HG03196 (cell line): ENCODE measurements at regions not wholly inside any gene's neighbourhood (a gene's known extent, or its start where the extent isn't known, plus 50 kb on each side); places are given as distances from the start of the nearest gene placed in this dataset.
"Not testable (repeated sequence)": the region's sequence is repeated elsewhere in the genome, so short reads cannot be mapped to it uniquely, and the experiment has no call there.

ENCODE experiments used
- ATAC-seq: cut with Tn5 transposase; IDR thresholded peaks from one replicate; pipeline ENCODE4 v1.9.1; 2021; ENCODE audit not compliant: unreplicated experiment

DNA sequence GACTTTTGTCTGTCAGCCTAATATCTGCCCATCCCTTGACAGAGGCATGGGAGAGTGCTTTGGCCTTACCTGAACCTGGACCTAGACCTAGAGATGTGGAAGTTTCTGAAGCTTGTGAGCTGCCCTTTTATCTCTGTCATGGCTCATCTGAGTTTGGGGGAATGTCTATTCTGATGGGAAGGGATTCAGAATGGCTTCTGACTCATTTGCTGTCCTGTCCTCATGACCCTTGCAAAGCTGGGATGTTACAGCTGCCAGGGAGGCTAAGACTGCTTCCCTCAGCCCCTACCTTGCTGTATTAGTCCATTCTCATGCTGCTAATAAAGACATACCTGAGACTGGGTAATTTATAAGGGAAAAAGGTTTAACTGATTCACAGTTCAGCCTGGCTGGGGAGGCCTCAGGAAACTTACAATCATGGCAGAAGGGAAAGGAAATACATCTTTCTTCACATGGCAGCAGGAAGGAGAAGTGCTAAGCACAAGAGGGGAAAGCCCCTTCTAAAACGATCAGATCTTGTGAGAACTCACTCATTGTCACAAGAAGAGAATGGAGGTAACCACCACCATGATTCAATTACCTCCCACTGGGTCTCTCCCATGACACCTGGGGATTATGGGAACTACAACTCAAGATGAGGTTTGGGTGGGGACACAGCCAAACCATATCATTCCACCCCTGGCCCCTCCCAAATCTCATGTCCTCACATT is 252.2 kb downstream of the ERMARD start:
- no peak for ATAC-seq

- no peak for ATAC-seq
Observed at GRCh38 chr6:170003027-170003426, 251.6 kb downstream of the ERMARD start.

GRCh38 chr6:170001782-170002181 is 250.4 kb downstream of the ERMARD start:
- ATAC-seq, result not testable (repeated sequence)

DNA sequence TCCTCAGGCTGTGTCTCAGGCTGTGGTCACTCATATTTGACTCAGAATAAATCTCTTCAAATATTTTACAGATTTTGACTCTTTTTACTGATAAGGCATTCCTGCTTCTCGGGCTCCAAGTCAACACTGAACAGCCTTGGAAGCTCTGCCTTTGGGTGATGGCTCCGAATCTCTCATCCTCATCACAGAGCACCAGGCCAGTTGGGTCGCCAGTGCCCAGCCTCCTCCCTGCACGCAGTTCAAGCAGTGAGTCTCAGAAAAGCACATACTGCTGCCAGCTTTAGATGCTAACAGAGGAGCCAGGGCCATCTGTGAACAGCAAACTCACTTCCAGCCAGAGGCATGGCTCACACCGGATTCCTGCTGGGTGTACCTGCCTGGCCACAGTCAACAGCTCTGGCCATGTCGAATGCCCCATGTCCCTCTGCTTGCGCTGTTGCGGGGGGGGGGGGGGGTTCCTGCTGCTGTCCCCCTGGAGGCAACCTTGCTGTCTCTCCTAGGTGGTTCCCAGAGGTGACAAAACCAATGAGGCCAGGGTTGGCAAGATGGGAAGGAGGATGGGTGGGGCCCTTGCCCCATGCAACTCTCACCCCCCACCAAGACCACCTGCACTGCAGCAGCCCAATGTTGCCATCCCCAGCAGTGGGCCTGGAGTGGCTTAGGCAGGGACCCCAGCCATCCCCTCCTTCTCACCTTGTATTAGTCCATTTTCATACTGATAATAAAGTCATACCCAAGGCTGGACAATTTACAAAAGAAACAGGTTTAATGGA is 248.8 kb downstream of the ERMARD start:
- no peak for ATAC-seq

GRCh38 chr6:169999367-169999766 is 247.9 kb downstream of the ERMARD start:
- no peak for ATAC-seq

DNA sequence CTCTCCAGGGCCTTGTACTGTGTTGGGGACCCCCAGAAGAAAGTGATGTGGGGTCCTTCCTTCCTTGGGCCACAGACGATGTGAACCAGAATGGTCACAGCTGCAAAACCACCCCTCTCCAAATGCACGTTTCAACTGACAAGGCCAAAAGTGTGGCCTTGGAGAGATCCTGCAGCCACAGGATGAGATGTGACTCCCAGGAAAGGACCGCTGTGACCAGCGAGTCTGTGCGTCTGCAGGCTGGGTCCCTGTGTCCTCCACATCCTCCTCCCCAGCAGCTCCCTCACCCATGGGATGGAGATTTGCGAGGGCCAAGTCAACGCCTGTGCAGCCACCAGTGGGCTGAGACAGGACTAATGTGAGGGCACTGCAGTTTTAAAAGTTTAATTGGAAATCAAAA is 247.0 kb downstream of the ERMARD start:
- no peak for ATAC-seq

DNA sequence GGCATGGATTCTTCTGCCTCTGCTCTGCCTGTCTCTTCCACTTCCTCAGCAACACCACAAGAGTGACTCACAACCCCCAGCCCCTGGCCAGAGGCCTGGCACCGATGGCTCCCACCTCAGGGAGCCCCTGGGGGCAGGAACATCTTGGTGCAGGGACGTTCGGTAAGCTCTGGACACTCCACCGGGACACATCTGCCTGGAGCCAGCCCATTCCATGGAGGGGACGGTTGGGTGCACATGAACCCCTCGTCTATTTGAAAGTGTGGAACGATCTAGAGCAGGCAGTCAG is 246.5 kb downstream of the ERMARD start:
- ATAC-seq, result no peak

DNA sequence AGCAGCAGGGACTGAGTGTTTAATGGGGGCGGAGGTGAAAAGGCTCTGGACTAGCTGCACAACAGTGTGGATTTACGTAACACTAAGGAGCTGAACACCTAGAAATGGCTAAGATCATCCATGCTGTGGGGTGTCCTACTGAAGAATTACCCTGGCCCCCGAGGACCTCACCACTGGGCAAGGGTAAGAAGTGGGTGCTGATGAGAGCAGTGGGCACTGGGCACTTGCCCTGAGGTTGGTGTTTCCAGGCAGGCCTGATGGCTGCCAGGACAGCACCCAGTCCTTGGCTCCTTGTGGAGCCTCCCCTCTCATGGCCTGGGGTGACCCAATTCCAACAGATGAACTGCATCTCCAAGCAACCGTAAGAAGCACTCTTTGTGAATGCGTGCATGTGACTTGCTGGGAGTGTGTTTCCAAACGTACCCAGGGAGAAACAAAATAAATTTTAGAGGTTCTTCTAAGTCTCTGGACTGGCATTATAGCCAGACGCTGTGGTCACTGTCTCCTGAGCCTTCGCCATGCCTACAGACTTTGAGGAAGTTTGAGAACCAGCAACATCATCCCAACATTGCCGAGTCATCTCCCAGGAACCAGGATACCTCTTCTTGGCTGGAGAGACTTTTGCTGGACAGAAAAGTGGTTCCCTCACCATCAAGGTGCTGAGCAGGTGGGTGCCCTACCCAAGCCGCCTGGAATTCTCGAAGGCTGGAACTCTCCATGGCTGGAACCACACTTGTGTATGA is 245.9 kb downstream of the ERMARD start:
- no peak for ATAC-seq

DNA sequence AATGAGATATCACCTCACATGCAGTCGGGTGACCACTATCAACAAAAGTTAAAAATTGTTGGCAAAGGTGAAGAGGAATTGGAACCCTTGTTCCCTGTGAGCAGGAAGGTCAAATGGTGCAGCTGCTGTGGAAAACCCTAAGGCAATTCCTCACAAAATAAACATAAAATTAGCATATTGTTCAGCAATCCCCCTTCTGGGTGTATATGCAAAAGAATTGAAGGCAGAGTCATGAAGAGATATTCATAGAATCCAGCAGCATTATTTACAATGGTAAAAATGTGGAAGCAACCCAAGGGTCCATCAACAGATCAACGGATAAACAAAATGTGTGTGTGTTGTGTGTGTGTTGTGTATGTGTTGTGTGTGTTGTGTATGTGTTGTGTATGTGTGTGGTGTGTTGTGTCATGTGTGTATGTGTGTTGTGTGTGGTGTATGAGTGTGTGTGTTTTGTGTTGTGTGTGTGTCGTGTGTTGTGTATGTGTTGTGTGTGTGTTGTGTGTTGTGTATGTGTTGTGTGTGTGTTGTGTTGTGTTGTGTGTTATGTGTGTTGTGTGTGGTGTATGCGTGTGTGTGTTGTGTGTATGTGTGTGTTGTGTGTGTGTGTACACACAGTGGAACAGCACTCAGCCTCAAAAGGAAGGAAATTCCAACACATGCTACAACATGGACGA is 245.1 kb downstream of the ERMARD start:
- ATAC-seq, result no peak

GRCh38 chr6:169994739-169995138 is 243.3 kb downstream of the ERMARD start:
- ATAC-seq, result no peak

DNA sequence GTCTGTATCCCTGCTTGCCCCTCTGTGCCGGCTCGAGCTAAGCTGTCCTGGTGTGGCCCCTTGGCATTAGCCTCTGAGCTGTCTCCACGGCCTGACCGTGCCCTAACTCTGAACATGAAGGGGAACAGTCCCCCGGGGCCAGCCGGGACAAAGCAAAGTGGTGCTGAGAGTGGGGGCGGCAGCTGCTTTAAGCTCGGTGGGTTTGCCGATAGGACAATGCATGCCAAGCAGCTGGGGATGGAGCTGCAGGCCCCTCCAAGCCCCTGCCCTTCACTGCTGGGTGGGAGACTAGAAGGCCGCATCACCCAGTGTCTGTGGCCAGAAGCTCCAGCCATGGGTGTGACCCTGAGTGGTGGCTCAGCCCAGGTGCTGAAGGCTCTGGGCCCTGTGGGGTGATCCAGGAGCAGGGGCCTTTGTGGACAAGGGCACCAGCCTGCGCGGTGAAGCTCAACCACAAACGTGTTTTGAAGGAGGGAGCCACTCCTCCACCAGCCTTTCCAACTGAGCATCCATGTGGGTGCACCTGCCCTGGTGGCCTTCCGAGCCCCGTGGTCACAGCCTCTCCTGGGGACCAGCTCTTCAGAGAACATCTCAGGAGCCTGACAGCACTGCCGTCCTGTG is 242.5 kb downstream of the ERMARD start:
- no peak for ATAC-seq

DNA sequence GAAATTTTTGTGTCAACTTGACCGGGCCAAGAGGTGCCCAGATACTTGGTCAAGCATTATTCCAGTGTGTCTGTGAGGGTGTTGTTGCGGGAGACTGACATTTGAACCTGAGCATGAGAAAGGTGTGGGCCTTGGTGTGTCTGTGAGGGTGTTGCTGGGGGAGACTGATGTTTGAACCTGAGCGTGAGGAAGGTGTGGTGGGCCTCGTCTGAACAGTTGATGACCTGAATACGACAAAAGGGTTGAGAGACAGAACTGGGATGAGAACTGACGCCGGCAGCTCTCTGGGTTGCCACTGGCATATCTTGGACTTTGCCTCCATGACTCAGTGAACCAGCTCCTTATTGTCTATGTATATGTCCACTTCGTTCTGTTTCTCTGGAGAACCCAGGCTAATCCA is 240.5 kb downstream of the ERMARD start:
- no peak for ATAC-seq

DNA sequence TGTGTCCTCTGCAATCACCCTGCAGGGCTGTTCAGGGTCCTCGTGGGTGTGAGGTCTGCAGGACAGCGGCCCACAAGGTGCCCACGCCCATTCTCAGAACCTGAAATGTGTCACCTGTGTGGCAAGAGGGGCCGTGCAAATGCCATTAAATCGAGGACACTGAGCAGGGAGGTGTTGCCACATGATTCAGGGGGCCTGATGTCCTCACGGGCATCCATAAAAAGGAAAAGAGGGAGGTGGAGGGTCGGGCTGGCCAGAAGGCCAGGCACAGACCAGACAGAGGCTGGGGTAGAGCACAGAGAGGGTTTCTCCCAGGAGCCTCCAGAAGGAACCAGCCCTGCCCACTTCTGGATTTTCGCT is 239.6 kb downstream of the ERMARD start:
- no peak for ATAC-seq

DNA sequence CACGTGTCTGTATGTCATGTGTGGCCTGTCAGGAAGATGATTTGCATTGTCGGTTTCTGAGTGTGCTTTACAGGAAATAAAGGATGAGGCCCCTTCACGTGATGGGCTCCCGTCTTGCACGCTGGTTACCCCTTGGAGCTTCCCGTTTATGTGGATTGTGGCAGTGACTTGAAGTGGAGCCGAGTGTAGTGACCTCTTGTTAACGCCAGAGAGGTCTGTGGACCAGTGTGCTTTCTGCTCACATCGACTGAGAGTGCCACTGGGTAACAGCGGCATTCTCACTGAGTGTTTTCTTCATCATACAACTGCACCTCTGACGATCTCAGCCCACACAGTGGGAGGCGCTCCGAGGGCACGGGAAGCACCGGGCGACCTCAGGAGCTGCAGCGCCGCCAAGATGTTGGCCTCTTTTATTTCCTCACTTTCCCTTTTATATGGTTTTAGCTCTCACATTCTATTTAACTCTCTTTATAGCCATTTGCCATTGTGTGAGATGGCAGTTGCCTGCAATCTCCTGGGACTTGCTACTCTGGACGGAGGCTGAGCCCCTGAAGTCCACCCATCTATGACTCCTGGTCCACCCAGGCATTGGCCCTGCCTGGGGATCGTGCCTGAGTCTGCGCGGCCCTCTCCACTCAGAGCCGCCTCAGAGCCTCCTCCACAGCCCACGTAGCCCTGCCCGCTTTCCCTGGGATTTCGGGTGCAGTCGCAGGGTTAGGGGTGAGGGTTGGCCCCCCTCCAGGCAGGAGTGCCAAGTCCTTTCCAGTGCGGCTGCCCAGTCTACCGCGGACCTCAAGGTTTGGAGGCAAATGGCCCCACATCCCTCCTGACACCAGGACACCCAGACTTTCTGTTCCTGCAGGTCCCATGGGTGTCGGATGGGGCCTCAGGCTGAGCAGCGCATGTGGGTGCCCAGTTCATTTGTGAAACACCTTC is 238.9 kb downstream of the ERMARD start:
- no peak for ATAC-seq

GRCh38 chr6:169989594-169989993 is 238.2 kb downstream of the ERMARD start:
- no peak for ATAC-seq

- ATAC-seq, result no peak
Observed at GRCh38 chr6:169988769-169989550, 237.5 kb downstream of the ERMARD start.

- no peak for ATAC-seq
Observed at GRCh38 chr6:169986848-169987498, 235.6 kb downstream of the ERMARD start.

- no peak for ATAC-seq
Observed at GRCh38 chr6:169986171-169986847, 234.9 kb downstream of the ERMARD start.
